ENCODE measurements at regions not wholly inside any gene's neighbourhood (a gene's known extent, or its start where the extent isn't known, plus 50 kb on each side); places are given as distances from the start of the nearest gene placed in this dataset.

GRCh38 chr12:13509740-13510139 is 313.2 kb downstream of the EMP1 start:
- TF ChIP-seq EZH2phosphoT487 (IDR thresholded peaks at IDR 0.05; ENCODE audit: borderline replicate concordance, low read length) (no peak), CTCF (IDR thresholded peaks at IDR 0.05; ENCODE audit: low read depth, low read length, poor library complexity, severe bottlenecking) (no peak)
- Histone ChIP-seq H3K4me3 (ENCODE audit: low read length) (no peak overlapping the region), H3K4me2 (ENCODE audit: low read length) (no peak overlapping the region), H3F3A (ENCODE audit: control insufficient read depth, insufficient read depth) (no peaks in the 10 kb centered on the region), H3K9me3 (ENCODE audit: control insufficient read depth, insufficient read depth, low read length) (no peaks in the 10 kb centered on the region), H3K9me2 (replicated peaks; ENCODE audit: control insufficient read depth, low read length) (no peaks in the 10 kb centered on the region), H3K36me3 (ENCODE audit: control insufficient read depth, low read length) (no peaks in the 10 kb centered on the region), H4K20me1 (ENCODE audit: control insufficient read depth, insufficient read depth, low read depth, low read length) (no peaks in the 10 kb centered on the region), H3K79me2 (ENCODE audit: control insufficient read depth, low read length) (no peaks in the 10 kb centered on the region), H3K4me1 (ENCODE audit: control insufficient read depth, low read length) (no peaks in the 10 kb centered on the region), H3K27ac (ENCODE audit: low read depth, low read length) (no peak overlapping the region), H3K27me3 (ENCODE audit: control insufficient read depth, low read length) (no peaks in the 10 kb centered on the region)

GRCh38 chr12:13505636-13506035 is 309.1 kb downstream of the EMP1 start:
- no peaks in the 10 kb centered on the region for H3K36me3 ChIP-seq (ENCODE audit: control insufficient read depth, low read length)
- H3K27ac ChIP-seq (ENCODE audit: low read depth, low read length): no peak overlapping the region
- no peaks in the 10 kb centered on the region for H4K20me1 ChIP-seq (ENCODE audit: control insufficient read depth, insufficient read depth, low read depth, low read length)
- no peaks in the 10 kb centered on the region for H3F3A ChIP-seq (ENCODE audit: control insufficient read depth, insufficient read depth)
- no peak overlapping the region for H3K4me2 ChIP-seq (ENCODE audit: low read length)
- H3K9me2 ChIP-seq (replicated peaks; ENCODE audit: control insufficient read depth, low read length): no peaks in the 10 kb centered on the region
- no peaks in the 10 kb centered on the region for H3K79me2 ChIP-seq (ENCODE audit: control insufficient read depth, low read length)
- H3K27me3 ChIP-seq (ENCODE audit: control insufficient read depth, low read length): no peaks in the 10 kb centered on the region
- no peaks in the 10 kb centered on the region for H3K4me1 ChIP-seq (ENCODE audit: control insufficient read depth, low read length)
- H3K4me3 ChIP-seq (ENCODE audit: low read length): no peak overlapping the region
- no peaks in the 10 kb centered on the region for H3K9me3 ChIP-seq (ENCODE audit: control insufficient read depth, insufficient read depth, low read length)
- TF ChIP-seq EZH2phosphoT487 (IDR thresholded peaks at IDR 0.05; ENCODE audit: borderline replicate concordance, low read length) (no peak), CTCF (IDR thresholded peaks at IDR 0.05; ENCODE audit: low read depth, low read length, poor library complexity, severe bottlenecking) (no peak)

GRCh38 chr12:13505224-13505623 is 308.7 kb downstream of the EMP1 start:
- Histone ChIP-seq H3K27ac (ENCODE audit: low read depth, low read length) (no peak overlapping the region), H4K20me1 (ENCODE audit: control insufficient read depth, insufficient read depth, low read depth, low read length) (no peaks in the 10 kb centered on the region), H3K36me3 (ENCODE audit: control insufficient read depth, low read length) (no peaks in the 10 kb centered on the region), H3K4me3 (ENCODE audit: low read length) (no peak overlapping the region), H3F3A (ENCODE audit: control insufficient read depth, insufficient read depth) (no peaks in the 10 kb centered on the region), H3K27me3 (ENCODE audit: control insufficient read depth, low read length) (no peaks in the 10 kb centered on the region), H3K9me2 (replicated peaks; ENCODE audit: control insufficient read depth, low read length) (no peaks in the 10 kb centered on the region), H3K79me2 (ENCODE audit: control insufficient read depth, low read length) (no peaks in the 10 kb centered on the region), H3K9me3 (ENCODE audit: control insufficient read depth, insufficient read depth, low read length) (no peaks in the 10 kb centered on the region), H3K4me2 (ENCODE audit: low read length) (no peak overlapping the region), H3K4me1 (ENCODE audit: control insufficient read depth, low read length) (no peaks in the 10 kb centered on the region)
- TF ChIP-seq EZH2phosphoT487 (IDR thresholded peaks at IDR 0.05; ENCODE audit: borderline replicate concordance, low read length) (no peak), CTCF (IDR thresholded peaks at IDR 0.05; ENCODE audit: low read depth, low read length, poor library complexity, severe bottlenecking) (no peak)

- Histone ChIP-seq H3K4me2 (ENCODE audit: low read length) (no peak overlapping the region), H3K9me3 (ENCODE audit: control insufficient read depth, insufficient read depth, low read length) (no peaks in the 10 kb centered on the region), H3K4me1 (ENCODE audit: control insufficient read depth, low read length) (no peaks in the 10 kb centered on the region), H3K79me2 (ENCODE audit: control insufficient read depth, low read length) (no peaks in the 10 kb centered on the region), H3K4me3 (ENCODE audit: low read length) (no peak overlapping the region), H3K9me2 (replicated peaks; ENCODE audit: control insufficient read depth, low read length) (no peaks in the 10 kb centered on the region), H3K27me3 (ENCODE audit: control insufficient read depth, low read length) (no peaks in the 10 kb centered on the region), H3F3A (ENCODE audit: control insufficient read depth, insufficient read depth) (no peaks in the 10 kb centered on the region), H3K36me3 (ENCODE audit: control insufficient read depth, low read length) (no peaks in the 10 kb centered on the region), H4K20me1 (ENCODE audit: control insufficient read depth, insufficient read depth, low read depth, low read length) (no peaks in the 10 kb centered on the region), H3K27ac (ENCODE audit: low read depth, low read length) (no peak overlapping the region)
- no peak for TF ChIP-seq CTCF (IDR thresholded peaks at IDR 0.05; ENCODE audit: low read depth, low read length, poor library complexity, severe bottlenecking)
- TF ChIP-seq EZH2phosphoT487 (IDR thresholded peaks at IDR 0.05; ENCODE audit: borderline replicate concordance, low read length): no peak
Measured at GRCh38 chr12:13504736-13505135, 308.2 kb downstream of the EMP1 start.
